K562 (cell line): ENCODE measurements at regions not wholly inside any gene's neighbourhood (a gene's known extent, or its start where the extent isn't known, plus 50 kb on each side); places are given as distances from the start of the nearest gene placed in this dataset.

Experiments
- ETV5 ChIP-seq: sonication (generic); formaldehyde crosslinking; IDR thresholded peaks from 2 replicates; pipeline ENCODE4 v1.4.0; 2020; ENCODE audit warnings: low read depth, mild to moderate bottlenecking, missing genetic modification reagents
- FOXA3 ChIP-seq, 2 experiments: fragments of 450-650 bp in 1 of 2; sonication (generic) in 1 of 2; formaldehyde crosslinking; IDR thresholded peaks in 1 of 2; conservative IDR thresholded peaks in 1 of 2; 2 replicates each; pipeline versions ENCODE4 v1.4.0 to v1.8.0; 2020 to 2022; ENCODE audit warnings: mild to moderate bottlenecking in 2 of 2, missing genetic modification reagents in 1 of 2
- JUND ChIP-seq, 2 experiments: IDR thresholded peaks; 2 replicates in 1 of 2; 3 replicates in 1 of 2; pipeline ENCODE4 v1.6.1; 2011; ENCODE audit warnings: borderline replicate concordance in 2 of 2, low read depth in 2 of 2, low read length in 2 of 2, improper control_type of control experiment in 1 of 2, missing biosample characterization in 1 of 2, missing genetic modification characterization in 1 of 2, missing genetic modification reagents in 1 of 2
- SMAD4 ChIP-seq: fragments of 250-450 bp; sonication (Bioruptor Pico); conservative IDR thresholded peaks from 2 replicates; pipeline ENCODE4 v1.8.0; 2021; ENCODE audit warnings: inconsistent platforms, mild to moderate bottlenecking, moderate library complexity
- ZNF592 ChIP-seq: fragments of 450-650 bp; IDR thresholded peaks from 2 replicates; pipeline ENCODE4 v1.6.1; 2017; ENCODE audit warnings: antibody characterized with exemption, mild to moderate bottlenecking
- ZNF766 ChIP-seq: fragments of 200-800 bp; sonication (Bioruptor generic); conservative IDR thresholded peaks from 2 replicates; pipeline ENCODE4 v1.6.1; 2016; ENCODE audit warnings: missing genetic modification characterization, missing compliant biosample characterization
- TF ChIP-seq, protein P1 (sequence below): IDR thresholded peaks from 3 replicates; pipeline ENCODE4 v1.6.1; 2011; ENCODE audit warnings: borderline replicate concordance, mild to moderate bottlenecking, moderate library complexity; ENCODE audit not compliant: insufficient read length; ENCODE audit errors: extremely low read depth
- TF ChIP-seq, protein P2 (sequence below), 2 experiments: fragments of 450-650 bp; IDR thresholded peaks; 2 replicates each; pipeline ENCODE4 v1.6.1; 2016; ENCODE audit warnings: mild to moderate bottlenecking in 2 of 2, borderline replicate concordance in 1 of 2, low read depth in 1 of 2, moderate library complexity in 1 of 2

DNA sequence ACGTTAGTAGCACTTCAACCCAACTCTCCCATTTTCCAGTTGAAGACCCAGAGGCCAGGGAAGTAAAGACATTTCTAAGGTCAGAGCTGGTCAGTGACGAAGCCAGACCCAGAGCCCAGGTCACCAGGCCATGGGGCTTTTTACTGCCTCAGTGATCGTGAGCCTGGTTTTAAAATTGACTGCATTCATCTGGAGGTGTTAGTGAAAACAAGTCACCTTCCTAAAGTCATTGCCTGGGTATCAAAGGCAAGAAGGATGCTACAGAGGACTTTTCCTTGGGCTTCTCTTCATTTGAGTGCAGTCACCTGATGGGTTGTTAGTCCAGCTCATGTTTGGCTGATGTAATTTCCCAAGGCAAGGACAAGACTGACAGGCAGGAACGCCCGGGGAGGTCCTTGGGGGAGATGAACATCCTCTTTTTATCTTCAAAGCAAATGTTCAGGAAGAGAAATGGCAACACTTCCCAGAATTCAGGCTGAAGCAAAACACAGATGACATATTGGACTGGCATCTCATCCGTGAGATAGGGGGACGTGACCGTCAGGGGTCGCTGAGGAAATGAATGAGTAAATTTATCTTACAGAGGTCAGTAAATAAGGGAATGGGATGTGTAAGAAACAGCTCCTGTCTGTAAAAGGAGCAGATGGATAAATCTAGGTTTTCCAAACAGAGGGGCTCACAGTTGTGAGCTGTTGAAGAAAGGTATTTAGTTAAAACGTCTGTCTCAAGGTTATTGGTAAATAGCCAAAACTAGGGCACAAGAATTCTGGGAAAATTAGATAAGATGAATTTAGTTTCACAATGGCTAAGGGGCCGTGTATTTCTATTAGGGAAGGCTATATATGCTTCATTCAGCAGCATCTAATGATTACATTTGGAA lies 201.2 kb downstream of the OPA1 start (continued):
- TF ChIP-seq ZNF592 (peak; percentile 92), SMAD4 (CRISPR knock-in tag) (peak; percentile 74), JUND (IDR thresholded peaks at IDR 0.05; ENCODE audit: borderline replicate concordance, low read depth, low read length) (peak; percentile 82), JUND (tag; IDR thresholded peaks at IDR 0.05; ENCODE audit: borderline replicate concordance, low read depth, low read length) (peak; percentile 81; the same call in 2 of the 3 replicates), ETV5 (peak; percentile 71), ZNF766 (CRISPR knock-in tag) (no peak; the same call in 1 of the 2 replicates), FOXA3 (CRISPR knock-in tag; conservative IDR thresholded peaks at IDR 0.05 in 1 of 2, IDR thresholded peaks at IDR 0.05 in 1 of 2) (peak in 1 of 2 experiments; percentile 10; a peak in 1 of 4 replicates)
- TF ChIP-seq, protein P1, sequence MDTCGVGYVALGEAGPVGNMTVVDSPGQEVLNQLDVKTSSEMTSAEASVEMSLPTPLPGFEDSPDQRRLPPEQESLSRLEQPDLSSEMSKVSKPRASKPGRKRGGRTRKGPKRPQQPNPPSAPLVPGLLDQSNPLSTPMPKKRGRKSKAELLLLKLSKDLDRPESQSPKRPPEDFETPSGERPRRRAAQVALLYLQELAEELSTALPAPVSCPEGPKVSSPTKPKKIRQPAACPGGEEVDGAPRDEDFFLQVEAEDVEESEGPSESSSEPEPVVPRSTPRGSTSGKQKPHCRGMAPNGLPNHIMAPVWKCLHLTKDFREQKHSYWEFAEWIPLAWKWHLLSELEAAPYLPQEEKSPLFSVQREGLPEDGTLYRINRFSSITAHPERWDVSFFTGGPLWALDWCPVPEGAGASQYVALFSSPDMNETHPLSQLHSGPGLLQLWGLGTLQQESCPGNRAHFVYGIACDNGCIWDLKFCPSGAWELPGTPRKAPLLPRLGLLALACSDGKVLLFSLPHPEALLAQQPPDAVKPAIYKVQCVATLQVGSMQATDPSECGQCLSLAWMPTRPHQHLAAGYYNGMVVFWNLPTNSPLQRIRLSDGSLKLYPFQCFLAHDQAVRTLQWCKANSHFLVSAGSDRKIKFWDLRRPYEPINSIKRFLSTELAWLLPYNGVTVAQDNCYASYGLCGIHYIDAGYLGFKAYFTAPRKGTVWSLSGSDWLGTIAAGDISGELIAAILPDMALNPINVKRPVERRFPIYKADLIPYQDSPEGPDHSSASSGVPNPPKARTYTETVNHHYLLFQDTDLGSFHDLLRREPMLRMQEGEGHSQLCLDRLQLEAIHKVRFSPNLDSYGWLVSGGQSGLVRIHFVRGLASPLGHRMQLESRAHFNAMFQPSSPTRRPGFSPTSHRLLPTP = no peak
- TF ChIP-seq, protein P2, sequence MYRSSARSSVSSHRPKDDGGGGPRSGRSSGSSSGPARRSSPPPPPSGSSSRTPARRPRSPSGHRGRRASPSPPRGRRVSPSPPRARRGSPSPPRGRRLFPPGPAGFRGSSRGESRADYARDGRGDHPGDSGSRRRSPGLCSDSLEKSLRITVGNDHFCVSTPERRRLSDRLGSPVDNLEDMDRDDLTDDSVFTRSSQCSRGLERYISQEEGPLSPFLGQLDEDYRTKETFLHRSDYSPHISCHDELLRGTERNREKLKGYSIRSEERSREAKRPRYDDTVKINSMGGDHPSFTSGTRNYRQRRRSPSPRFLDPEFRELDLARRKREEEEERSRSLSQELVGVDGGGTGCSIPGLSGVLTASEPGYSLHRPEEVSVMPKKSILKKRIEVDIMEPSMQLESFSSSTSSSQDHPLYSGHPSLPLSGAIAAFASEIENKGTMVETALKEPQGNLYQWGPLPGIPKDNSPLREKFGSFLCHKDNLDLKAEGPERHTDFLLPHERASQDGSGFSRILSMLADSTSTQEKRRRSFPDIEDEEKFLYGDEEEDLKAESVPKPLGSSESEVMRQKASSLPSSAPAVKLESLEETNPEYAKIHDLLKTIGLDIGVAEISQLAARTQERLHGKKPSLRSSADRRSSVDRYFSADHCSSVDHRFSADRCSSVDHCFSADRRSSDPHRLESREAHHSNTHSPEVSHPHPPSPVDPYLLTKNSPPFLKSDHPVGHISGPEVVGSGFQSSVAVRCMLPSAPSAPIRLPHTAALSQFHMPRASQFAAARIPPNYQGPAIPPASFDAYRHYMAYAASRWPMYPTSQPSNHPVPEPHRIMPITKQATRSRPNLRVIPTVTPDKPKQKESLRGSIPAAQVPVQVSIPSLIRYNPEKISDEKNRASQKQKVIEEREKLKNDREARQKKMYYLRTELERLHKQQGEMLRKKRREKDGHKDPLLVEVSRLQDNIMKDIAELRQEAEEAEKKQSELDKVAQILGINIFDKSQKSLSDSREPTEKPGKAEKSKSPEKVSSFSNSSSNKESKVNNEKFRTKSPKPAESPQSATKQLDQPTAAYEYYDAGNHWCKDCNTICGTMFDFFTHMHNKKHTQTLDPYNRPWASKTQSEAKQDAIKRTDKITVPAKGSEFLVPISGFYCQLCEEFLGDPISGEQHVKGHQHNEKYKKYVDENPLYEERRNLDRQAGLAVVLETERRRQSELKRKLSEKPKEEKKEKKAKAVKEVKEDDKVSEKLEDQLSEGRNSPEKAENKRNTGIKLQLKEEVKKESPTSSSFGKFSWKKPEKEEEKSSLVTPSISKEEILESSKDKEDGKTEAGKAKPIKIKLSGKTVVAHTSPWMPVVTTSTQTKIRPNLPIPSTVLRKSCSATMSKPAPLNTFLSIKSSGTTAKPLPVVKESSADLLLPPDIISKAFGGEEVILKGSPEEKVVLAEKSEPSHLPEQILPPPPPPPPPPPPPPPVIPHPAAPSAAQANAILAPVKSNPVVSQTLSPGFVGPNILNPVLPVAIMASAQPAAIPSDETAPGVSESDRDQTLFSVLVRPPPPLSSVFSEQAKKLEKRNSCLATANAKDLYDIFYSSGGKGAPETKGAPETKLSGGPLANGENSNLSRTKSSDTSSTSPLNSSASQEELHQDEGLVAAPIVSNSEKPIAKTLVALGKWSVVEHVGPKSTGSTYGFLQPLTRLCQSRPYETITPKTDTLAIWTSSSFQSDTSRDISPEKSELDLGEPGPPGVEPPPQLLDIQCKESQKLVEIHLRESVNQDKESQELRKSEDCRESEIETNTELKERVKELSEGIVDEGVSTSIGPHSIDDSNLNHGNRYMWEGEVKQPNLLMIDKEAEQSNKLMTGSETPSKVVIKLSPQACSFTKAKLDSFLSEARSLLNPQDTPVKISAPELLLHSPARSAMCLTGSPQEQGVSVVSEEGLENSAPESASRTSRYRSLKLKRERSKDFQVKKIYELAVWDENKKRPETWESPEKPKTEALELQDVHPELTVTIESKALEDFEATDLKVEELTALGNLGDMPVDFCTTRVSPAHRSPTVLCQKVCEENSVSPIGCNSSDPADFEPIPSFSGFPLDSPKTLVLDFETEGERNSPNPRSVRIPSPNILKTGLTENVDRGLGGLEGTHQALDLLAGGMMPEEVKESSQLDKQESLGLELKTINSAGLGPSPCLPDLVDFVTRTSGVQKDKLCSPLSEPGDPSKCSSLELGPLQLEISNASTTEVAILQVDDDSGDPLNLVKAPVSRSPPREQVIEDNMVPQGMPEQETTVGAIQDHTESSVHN (IDR thresholded peaks at IDR 0.05; ENCODE audit: borderline replicate concordance in 1 of 2, low read depth in 1 of 2) = peak in 1 of 2 experiments; percentile 56; a peak in 2 of 4 replicates
